ENCODE measurements at regions not wholly inside any gene's neighbourhood (a gene's known extent, or its start where the extent isn't known, plus 50 kb on each side); places are given as distances from the start of the nearest gene placed in this dataset.

DNA sequence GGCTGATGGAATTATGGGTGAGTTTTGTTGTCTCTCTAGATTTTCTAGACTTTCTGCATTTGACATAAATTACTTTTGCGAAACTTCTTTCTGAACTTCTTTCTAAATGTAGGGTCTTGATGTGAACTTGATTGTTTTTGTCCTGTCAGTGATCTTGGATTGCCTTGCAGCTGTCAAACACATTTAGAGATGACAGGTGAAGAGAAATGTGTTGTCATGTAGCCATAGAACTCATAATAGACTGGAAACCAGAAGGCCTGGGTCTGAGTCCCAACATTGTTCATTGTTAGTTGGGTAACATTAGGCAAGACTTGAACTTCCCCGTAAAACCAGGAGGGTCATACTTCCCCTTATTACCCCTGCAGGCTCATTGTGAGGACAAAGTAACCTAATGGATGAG is 109.0 kb downstream of the LRIG3 start:
- WGBS, 2 donors, result 57 to 75% methylated on average over 2 of the region's 2 CpGs

DNA sequence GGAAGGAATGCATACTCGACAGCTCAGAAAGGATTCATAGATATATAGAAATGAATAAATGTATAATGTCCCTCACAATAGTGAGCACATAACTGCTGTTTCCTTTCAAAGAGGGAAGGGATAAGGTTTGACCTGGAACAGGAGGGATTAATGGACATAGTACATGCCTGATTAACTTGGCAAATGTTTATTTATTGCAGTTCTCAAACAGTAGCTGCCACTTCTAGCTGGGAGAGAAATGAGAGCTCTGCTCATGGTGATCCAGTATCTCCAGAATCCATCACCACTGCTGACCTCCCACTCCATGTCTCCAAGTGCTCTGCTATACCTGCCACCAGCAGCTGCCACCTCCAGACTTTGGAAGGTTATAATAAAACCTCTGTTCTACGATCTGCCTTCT is 108.1 kb downstream of the LRIG3 start:
- H3K36me3 ChIP-seq (ENCODE audit: control insufficient read depth in 4 of 4, insufficient read depth in 4 of 4, low read length in 4 of 4), result no peaks in the 10 kb centered on the region
- TF ChIP-seq, protein P1, sequence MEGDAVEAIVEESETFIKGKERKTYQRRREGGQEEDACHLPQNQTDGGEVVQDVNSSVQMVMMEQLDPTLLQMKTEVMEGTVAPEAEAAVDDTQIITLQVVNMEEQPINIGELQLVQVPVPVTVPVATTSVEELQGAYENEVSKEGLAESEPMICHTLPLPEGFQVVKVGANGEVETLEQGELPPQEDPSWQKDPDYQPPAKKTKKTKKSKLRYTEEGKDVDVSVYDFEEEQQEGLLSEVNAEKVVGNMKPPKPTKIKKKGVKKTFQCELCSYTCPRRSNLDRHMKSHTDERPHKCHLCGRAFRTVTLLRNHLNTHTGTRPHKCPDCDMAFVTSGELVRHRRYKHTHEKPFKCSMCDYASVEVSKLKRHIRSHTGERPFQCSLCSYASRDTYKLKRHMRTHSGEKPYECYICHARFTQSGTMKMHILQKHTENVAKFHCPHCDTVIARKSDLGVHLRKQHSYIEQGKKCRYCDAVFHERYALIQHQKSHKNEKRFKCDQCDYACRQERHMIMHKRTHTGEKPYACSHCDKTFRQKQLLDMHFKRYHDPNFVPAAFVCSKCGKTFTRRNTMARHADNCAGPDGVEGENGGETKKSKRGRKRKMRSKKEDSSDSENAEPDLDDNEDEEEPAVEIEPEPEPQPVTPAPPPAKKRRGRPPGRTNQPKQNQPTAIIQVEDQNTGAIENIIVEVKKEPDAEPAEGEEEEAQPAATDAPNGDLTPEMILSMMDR (IDR thresholded peaks at IDR 0.05; ENCODE audit: control extremely low read depth, extremely low read depth), result no peak
- H3K4me3 ChIP-seq, result no peak overlapping the region
- no peak overlapping the region for H3K27ac ChIP-seq (ENCODE audit: low read depth in 1 of 2, low read length in 1 of 2)
- WGBS, 2 donors, result 71 to 72% methylated on average over 2 of the region's 2 CpGs
- no peak for DNase-seq
- ATAC-seq (ENCODE audit: insufficient read depth, low FRiP score), result no peak
- H3K9ac ChIP-seq (ENCODE audit: insufficient read depth in 1 of 2, low read length in 2 of 2), result no peak overlapping the region
- no peaks in the 10 kb centered on the region for H3K9me3 ChIP-seq (ENCODE audit: control insufficient read depth in 4 of 4, insufficient read depth in 3 of 4, low read length in 3 of 4)
- H3K27me3 ChIP-seq (ENCODE audit: control insufficient read depth in 3 of 3, insufficient read depth in 3 of 3, low read length in 2 of 3), result peaks cover 0 to 2% (median 0%) of the 10 kb centered on the region in 3 donors
- H3K4me1 ChIP-seq (ENCODE audit: control insufficient read depth in 5 of 5, insufficient read depth in 5 of 5, low read length in 5 of 5), result peaks cover 0 to 5% (median 0%) of the 10 kb centered on the region in 5 donors

More for the DNA sequence above, 109.0 kb downstream of the LRIG3 start:
- Histone ChIP-seq H3K4me1 (ENCODE audit: control insufficient read depth in 5 of 5, insufficient read depth in 5 of 5, low read length in 5 of 5) (peaks cover 0 to 3% (median 0%) of the 10 kb centered on the region in 5 donors), H3K9me3 (ENCODE audit: control insufficient read depth in 4 of 4, insufficient read depth in 3 of 4, low read length in 3 of 4) (no peaks in the 10 kb centered on the region), H3K27me3 (ENCODE audit: control insufficient read depth in 3 of 3, insufficient read depth in 3 of 3, low read length in 2 of 3) (peaks cover 0 to 2% (median 0%) of the 10 kb centered on the region in 3 donors), H3K27ac (ENCODE audit: low read depth in 1 of 2, low read length in 1 of 2) (no peak overlapping the region), H3K36me3 (ENCODE audit: control insufficient read depth in 4 of 4, insufficient read depth in 4 of 4, low read length in 4 of 4) (no peaks in the 10 kb centered on the region), H3K4me3 (no peak overlapping the region), H3K9ac (ENCODE audit: insufficient read depth in 1 of 2, low read length in 2 of 2) (no peak overlapping the region)
- TF ChIP-seq, protein P1 (IDR thresholded peaks at IDR 0.05; ENCODE audit: control extremely low read depth, extremely low read depth), result no peak
- ATAC-seq (ENCODE audit: insufficient read depth, low FRiP score) (no peak), DNase-seq (no peak)

DNA sequence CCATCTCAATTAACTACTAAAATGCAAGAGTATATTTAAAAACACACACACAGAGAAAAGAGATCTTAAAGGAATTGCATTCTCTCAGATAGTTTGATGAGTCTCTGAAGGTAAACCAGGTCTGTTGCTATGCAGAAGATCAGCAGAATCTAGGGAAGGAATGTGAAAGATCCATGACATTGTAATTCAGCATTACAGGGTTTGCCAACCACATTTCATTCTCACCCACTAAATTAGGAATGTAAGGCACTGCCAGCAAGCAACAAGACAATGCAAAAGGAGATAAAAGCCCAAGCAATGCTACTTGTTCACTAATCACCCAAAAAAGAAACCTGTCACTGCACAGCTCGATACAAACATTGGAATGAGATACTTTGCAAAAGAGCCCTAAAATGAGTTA is 106.3 kb downstream of the LRIG3 start:
- TF ChIP-seq, protein P1 (IDR thresholded peaks at IDR 0.05; ENCODE audit: control extremely low read depth, extremely low read depth), result no peak
- no peak overlapping the region for H3K4me3 ChIP-seq
- no peak for ATAC-seq (ENCODE audit: insufficient read depth, low FRiP score)
- no peak overlapping the region for H3K9ac ChIP-seq (ENCODE audit: insufficient read depth in 1 of 2, low read length in 2 of 2)
- DNase-seq, result no peak
- 42 to 48% methylated on average over 1 of the region's 1 CpG for WGBS, 2 donors
- H3K27ac ChIP-seq (ENCODE audit: low read depth in 1 of 2, low read length in 1 of 2), result no peak overlapping the region
- no peaks in the 10 kb centered on the region for H3K36me3 ChIP-seq (ENCODE audit: control insufficient read depth in 4 of 4, insufficient read depth in 4 of 4, low read length in 4 of 4)
- H3K9me3 ChIP-seq (ENCODE audit: control insufficient read depth in 4 of 4, insufficient read depth in 3 of 4, low read length in 3 of 4), result no peaks in the 10 kb centered on the region
- H3K4me1 ChIP-seq (ENCODE audit: control insufficient read depth in 5 of 5, insufficient read depth in 5 of 5, low read length in 5 of 5), result peaks cover 0 to 11% (median 0%) of the 10 kb centered on the region in 5 donors
- H3K27me3 ChIP-seq (ENCODE audit: control insufficient read depth in 3 of 3, insufficient read depth in 3 of 3, low read length in 2 of 3), result peaks cover 0 to 2% (median 0%) of the 10 kb centered on the region in 3 donors

DNA sequence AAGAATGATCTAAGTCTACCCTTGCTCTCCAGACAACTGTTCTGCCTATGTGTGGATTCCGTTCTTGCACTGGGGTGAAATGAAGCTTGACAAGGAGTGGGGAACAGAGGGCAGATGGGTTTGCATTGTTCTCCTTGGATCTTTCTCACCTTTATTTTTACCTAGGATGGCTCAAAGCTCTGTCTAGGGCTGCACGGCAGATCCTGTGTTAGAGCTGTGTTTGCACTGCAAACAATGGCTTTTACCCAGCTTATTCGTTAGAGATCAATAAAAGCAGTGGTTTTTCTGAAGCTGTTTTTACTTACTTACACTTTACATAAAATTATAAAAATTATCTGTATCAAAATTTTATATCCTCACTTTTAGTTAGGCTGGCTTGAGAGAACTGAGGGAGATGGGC is 105.1 kb downstream of the LRIG3 start:
- TF ChIP-seq, protein P1 (IDR thresholded peaks at IDR 0.05; ENCODE audit: control extremely low read depth, extremely low read depth), result no peak
- Histone ChIP-seq H3K4me3 (no peak overlapping the region), H3K9me3 (ENCODE audit: control insufficient read depth in 4 of 4, insufficient read depth in 3 of 4, low read length in 3 of 4) (no peaks in the 10 kb centered on the region), H3K27me3 (ENCODE audit: control insufficient read depth in 3 of 3, insufficient read depth in 3 of 3, low read length in 2 of 3) (peaks cover 0 to 2% (median 0%) of the 10 kb centered on the region in 3 donors), H3K36me3 (ENCODE audit: control insufficient read depth in 4 of 4, insufficient read depth in 4 of 4, low read length in 4 of 4) (no peaks in the 10 kb centered on the region), H3K4me1 (ENCODE audit: control insufficient read depth in 5 of 5, insufficient read depth in 5 of 5, low read length in 5 of 5) (peaks cover 0 to 11% (median 0%) of the 10 kb centered on the region in 5 donors), H3K27ac (ENCODE audit: low read depth in 1 of 2, low read length in 1 of 2) (no peak overlapping the region), H3K9ac (ENCODE audit: insufficient read depth in 1 of 2, low read length in 2 of 2) (no peak overlapping the region)
- DNase-seq (no peak), ATAC-seq (ENCODE audit: insufficient read depth, low FRiP score) (no peak)
- WGBS, 2 donors, result 84 to 87% methylated on average over 3 of the region's 3 CpGs

Measured in lung (tissue), 11 donors.